Endothelial cell of umbilical vein (primary cell): ENCODE measurements at regions not wholly inside any gene's neighbourhood (a gene's known extent, or its start where the extent isn't known, plus 50 kb on each side); places are given as distances from the start of the nearest gene placed in this dataset.

Experiments used
- POLR2AphosphoS5 ChIP-seq: IDR thresholded peaks from 2 replicates; pipeline ENCODE4 v1.6.1; 2012; ENCODE audit warnings: low read depth, mild to moderate bottlenecking, control low read depth, low read length, moderate library complexity; ENCODE audit not compliant: insufficient read depth
- TF ChIP-seq, protein P1 (sequence below): IDR thresholded peaks from 2 replicates; pipeline ENCODE4 v1.6.1; 2011; ENCODE audit not compliant: insufficient read depth, insufficient read length
- TF ChIP-seq, protein P2 (sequence below), 2 donors: IDR thresholded peaks; 1 replicate in 1 of 2; 2 replicates in 1 of 2; pipeline ENCODE4 v1.5.1; 2011; ENCODE audit warnings: low read length in 2 of 2, mild to moderate bottlenecking in 2 of 2, moderate library complexity in 2 of 2, control low read depth in 1 of 2, inconsistent platforms in 1 of 2, low read depth in 1 of 2; ENCODE audit not compliant: insufficient read depth in 1 of 2; ENCODE audit errors: extremely low read depth in 1 of 2

- TF ChIP-seq, protein P1, sequence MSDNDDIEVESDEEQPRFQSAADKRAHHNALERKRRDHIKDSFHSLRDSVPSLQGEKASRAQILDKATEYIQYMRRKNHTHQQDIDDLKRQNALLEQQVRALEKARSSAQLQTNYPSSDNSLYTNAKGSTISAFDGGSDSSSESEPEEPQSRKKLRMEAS, result no peak
- TF ChIP-seq, protein P2, sequence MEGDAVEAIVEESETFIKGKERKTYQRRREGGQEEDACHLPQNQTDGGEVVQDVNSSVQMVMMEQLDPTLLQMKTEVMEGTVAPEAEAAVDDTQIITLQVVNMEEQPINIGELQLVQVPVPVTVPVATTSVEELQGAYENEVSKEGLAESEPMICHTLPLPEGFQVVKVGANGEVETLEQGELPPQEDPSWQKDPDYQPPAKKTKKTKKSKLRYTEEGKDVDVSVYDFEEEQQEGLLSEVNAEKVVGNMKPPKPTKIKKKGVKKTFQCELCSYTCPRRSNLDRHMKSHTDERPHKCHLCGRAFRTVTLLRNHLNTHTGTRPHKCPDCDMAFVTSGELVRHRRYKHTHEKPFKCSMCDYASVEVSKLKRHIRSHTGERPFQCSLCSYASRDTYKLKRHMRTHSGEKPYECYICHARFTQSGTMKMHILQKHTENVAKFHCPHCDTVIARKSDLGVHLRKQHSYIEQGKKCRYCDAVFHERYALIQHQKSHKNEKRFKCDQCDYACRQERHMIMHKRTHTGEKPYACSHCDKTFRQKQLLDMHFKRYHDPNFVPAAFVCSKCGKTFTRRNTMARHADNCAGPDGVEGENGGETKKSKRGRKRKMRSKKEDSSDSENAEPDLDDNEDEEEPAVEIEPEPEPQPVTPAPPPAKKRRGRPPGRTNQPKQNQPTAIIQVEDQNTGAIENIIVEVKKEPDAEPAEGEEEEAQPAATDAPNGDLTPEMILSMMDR (IDR thresholded peaks at IDR 0.05; ENCODE audit: extremely low read depth in 1 of 2, insufficient read depth in 1 of 2, low read depth in 1 of 2, low read length in 2 of 2), result no peak
- no peak for TF ChIP-seq POLR2AphosphoS5
These were observed 188.5 kb upstream of the EDIL3 start for GRCh38 chr5:84573017-84573712.
